Limb (tissue), 2 donors: ENCODE measurements at regions not wholly inside any gene's neighbourhood (a gene's known extent, or its start where the extent isn't known, plus 50 kb on each side); places are given as distances from the start of the nearest gene placed in this dataset.

ENCODE experiments used
- DNase-seq, 2 donors: peaks; one replicate each; pipeline ENCODE4 v3.0.0-alpha.2; 2016; ENCODE audit errors: extremely low spot score in 2 of 2

DNA sequence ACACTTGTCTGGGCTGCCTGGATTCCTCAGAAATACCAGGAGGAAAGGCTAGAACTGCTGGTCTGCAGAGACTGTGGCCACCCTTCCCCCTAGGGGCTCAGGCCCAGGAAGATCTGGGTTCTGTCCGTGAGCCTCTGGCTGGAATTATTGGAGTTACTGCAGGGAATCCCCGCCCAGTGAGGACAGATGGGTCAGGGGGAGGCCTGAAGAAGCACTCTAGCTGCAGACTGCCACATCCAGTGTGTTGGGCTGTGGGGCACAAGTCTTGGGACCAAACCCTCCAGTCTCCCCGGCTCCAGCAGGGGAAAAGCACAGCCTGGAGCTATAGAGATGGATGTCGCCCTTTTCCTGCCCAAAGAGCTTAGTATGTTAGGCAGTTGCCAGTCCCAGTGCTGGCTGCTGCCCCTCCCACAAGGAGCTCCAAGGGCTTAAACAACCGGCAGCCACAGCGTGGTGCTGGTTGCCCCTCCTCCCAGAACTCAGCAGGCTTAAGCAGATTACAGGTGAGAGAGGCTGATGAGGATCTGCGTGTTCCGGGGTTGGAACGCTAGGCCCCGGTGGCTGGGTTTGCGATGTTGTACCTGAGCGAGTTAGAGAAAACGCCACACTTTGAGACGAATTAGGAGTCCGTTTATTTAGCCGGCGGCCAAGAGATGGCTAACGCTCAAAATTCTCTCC is 255.5 kb upstream of the LRRC7 start:
- no peak for DNase-seq

DNA sequence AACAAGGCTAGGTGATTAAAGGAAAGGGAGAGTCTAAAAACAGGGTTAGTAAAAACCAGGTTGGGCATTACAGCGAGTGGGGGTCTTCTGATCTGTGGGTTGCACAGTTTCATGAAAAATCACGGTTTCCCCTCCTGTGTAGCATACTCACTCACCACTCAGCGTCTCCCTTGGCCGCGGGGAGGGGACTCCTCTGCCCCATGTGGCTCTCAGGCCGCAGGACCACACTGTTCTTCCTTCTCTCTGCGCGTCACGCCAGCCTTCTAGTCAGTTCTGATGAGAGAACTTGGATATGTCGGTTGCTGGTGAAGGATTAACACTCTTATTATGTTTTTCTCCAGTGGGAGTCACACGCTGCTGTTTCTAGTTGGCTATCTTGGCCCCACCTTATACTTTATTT is 254.6 kb upstream of the LRRC7 start:
- DNase-seq: no peak

DNA sequence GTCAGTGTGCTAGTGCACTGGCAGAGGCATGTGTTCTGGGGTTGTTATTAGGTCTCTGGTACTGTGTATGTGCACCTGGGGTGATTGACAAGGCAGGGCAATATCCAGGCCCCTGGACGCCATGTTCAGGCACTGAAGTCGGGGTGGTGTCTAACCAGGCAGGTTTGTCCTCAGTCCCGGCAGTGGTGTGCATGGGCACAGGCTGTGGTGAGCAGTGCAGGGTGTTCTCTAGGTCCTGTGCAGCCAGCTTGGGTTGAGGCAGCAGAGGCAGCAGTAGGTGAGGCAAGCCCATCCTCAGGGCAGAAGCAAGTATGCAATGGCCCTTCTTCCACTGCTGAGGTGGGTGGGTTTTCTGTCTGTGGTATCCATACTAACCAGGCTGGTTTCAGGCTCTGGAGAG is 252.3 kb upstream of the LRRC7 start:
- DNase-seq: no peak

DNA sequence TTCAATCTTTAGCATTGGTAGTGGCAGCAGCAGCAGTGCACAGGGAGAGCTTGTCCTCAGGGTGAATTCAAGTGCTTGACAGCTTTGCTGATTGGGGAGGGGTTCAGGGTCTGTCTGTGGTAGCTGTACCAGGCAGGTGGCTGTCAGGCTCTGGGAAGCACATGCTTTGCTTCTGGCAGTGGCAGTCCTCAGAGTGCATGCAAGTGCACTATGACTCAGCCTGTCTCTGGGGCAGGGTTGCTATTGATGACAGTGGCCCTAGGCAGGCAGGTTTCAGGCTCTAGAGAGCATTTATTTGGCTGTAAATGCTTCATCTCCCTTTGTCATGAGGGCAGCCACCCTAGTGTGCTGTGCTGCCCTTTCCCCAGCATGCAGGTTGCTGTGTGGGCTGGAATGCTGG is 251.9 kb upstream of the LRRC7 start:
- DNase-seq: no peak

DNA sequence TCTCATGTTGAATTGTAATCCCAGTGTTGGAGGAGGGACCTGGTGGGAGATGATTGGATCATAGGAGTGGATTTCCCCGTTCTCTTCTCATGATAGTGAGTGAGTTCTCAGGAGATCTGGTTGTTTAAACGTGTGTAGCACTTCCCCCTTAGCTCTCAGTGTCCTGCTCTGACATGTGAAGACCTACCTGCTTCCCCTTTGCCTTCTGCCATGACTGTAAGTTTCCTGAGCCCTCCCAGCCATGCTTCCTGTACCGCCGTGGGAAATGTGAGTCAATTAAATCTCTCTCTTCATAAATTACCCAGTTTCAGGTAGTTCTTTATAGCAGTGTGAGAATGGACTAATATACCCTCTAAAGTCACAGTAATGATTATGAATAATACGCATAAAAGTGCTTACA is 248.4 kb upstream of the LRRC7 start:
- no peak for DNase-seq

DNA sequence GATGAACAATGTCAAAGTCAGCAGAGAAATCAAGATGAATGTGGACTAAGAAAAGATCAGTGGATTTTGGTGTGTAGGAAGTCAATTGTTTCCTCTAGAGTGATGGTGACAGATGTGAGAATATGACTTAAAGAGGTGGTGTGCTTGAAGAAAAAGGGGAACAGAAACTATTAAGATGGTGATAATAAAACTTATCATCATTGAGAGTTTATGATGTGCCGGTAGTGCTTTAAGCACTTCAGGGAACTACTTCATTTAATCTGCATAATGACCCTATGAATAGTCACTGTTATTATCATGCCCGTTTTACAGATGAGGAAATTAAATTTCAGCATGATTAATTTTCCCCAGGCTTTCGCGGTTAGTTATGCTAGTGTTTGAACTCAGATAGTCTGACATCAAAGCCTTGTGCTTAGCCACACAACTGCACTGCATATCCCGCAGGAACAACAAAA is 246.9 kb upstream of the LRRC7 start:
- DNase-seq: no peak

DNA sequence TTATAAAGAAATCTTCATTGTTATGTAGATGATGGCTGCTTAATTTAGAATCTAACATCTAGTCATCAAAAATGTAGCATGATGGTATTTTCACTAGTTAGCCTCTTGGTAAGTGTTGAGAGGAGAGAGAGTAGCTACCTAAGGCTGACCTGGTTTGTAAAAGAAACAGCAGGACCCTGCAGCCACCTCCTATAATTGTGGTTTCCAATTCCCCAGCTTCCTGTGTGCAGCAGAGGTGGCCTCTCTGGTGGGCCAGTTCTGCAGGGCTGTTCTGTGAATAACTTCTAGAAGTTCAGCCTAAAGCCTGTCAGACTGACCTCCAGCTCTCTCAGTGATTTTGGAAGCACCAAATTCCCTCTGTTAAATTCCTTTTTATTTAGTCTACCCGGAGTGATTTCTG is 246.4 kb upstream of the LRRC7 start:
- DNase-seq: no peak

DNA sequence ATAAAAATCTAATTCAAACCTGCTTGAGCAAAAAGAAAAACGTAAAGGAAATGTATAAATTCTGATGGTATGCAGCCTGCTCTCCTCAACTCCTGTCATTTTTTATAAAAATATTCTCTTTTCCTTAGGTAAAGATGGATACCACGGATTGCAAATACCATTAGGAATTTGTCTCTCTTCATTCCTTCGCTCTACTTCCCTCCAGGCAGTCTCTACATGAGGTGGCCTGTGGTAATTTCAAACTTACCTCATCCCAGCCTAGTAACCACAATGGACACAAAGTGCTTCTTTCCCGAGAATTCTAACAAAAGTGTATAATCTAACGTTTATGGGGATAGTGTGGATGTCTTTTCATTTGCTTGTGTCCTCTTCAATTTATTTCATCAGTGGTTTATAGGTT is 239.5 kb upstream of the LRRC7 start:
- DNase-seq: no peak

DNA sequence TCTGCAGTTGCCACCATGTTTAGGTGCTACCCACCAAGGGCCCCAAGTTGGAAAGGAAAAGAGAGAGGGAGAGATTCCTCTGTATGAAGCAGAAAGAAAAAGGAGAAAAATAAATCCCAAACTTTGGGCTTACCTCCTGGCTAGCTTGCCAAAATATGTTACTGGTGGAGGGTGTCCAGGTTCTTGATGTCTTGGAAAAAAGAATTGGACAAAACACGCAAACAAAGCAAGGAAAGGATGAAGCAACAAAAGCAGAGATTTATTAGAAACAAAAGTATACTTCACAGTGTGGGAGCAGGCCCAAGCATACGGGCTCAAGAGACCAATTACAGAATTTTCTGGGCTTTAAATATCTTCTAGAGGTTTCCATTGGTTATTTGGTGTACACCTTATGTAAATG is 204.5 kb upstream of the LRRC7 start:
- DNase-seq: no peak

DNA sequence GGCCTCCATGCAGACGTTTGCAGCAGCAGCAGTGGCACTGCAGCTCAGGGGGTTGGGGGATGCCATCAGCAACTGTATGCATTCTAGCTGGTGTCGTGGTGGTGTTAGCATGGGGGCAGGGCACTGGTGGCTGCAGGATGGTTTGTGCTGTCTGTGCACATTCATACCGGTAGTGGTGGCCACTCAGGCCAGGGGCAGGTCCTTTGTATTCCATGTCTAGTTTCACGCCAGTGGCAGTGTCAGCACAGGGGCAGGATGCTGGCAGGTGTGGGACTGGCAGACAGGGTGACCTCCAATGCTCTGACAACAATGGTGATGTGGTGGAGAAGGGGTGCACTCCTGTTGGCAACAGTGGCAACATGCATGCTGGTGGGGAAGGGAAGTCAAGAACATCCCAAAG is 194.2 kb upstream of the LRRC7 start:
- no peak for DNase-seq

DNA sequence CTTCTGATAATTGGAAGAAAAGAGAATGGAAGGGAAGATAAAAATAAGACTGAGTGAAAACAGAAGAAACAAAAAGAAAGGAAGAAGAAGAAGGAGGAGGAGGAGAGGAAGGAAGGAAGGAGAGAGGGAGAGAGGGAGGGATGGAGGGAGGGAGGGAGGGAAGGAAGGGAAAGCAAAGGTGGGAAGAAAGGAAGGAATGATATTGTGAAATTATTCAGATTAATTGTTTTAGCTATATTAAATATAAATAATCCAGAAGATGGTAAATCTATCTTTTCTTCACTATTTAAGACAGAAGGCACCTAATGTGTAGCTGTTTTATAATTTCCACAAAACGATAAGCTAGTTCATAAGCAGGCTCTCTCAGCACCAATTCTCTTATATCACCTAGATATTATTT is 191.3 kb upstream of the LRRC7 start:
- no peak for DNase-seq

DNA sequence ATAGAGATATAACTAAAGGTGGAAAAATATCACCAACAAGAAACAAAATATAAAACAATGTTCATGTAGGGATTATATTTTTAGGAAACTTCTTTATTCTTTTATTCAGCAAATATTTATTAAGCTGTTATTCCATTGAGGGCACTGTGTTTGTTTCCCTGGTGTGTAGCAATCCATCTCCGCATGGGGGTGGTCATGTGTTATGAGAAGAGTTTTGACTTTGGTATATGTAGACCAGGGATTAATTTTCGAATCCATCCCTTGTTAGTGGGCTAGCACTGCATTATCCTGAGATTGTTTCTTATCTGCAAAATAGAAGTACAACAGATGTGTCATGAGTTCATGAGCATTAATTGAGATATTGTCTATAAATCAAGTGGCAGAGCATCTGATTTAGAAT is 190.2 kb upstream of the LRRC7 start:
- no peak for DNase-seq

DNA sequence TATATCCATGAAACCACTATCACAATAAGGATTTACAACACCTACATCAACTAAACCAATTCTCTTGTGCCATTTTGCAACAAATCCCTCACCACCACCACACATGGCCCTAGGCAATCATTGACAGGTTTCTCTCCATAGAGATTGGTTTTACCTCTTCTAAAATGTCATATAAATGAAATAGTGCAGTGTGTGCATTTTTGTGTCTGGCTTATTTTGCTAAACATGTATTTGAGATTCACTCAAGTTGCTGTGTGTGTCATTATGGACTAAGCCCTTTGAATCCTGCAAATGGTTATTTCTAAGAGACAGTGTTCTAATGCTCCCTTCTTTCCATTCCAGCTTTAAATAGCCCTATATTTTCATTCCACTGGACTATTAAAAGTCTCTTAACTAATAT is 179.7 kb upstream of the LRRC7 start:
- no peak for DNase-seq

DNA sequence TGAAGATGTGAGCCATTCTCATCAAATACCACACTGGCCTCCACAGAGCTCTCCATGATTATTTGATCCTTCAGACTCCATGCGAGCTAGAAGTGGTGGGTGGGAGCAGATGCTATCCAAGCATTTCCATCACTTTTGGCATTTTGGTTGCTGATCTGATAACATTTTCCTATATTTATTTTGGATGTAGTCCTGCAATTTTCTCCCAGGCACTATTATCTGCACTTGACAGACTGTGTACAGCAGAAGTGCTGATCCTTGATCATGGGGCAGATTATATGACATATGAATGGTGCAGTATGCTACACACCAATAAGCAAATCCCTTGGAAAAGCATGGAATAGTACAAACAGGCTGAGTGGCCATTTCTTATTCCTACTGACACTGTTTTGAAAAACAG is 167.6 kb upstream of the LRRC7 start:
- DNase-seq: no peak

DNA sequence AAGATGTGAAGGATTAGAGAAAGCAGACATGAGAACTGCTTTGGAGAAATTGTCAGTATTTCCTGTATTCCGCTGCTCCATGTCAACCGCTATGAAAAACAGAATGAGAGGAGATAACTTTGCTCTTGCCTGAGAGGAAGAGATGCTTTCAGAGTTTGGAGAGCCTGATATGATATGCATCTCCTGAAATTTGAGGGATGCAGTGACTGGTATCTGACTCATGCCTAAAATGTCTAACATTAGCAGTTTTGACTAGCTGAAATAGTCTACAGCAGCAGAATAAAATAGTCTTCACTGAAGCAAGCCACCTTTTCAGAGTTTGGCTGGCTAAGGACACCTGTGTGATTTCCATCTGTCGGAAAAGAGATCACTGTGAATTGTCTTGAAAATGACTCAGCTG is 165.8 kb upstream of the LRRC7 start:
- DNase-seq: no peak

DNA sequence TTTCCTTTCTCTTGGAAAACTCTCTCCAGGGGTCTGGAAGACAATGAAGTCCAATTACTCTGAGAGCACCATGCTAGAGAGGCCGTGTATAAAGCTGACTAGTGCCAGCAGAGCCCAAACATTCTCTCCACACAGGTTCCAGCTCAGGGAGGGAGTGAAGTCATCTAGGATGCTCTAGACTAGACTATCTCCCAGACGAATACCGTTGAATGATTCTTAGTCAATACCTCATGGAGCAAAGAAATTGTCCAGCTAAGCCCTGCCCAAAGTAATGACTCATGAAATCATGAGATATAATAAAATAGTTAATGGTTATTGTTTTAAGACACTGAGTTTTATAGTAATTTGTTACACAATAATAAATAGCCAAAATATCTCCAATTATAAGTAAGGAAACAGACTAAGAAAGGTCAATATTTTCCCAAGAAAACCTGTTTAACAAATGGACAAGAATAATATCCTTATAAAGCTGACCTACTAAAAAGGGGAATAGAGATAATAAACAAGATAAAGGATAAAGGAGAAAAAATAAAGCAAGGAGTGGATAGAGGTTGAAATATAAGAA is 163.9 kb upstream of the LRRC7 start:
- DNase-seq: no peak

DNA sequence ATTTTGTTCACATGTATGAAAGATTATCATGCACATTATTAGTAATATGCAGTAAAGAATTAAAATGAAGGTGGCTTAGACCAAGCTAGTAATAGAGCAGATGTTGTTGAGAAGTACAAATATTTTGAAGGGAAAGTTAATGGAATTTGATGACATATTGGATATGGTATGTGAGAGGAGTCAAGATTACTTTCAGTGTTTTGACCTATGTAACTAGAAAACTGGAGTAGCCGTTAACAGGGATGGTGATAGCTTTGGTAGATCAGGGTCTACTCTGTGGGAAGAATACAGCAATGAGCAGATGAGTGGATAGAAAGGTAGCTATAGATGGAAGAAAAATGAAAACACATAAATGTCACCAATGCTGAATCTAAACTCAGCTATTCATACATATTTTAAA is 163.2 kb upstream of the LRRC7 start:
- DNase-seq: no peak

DNA sequence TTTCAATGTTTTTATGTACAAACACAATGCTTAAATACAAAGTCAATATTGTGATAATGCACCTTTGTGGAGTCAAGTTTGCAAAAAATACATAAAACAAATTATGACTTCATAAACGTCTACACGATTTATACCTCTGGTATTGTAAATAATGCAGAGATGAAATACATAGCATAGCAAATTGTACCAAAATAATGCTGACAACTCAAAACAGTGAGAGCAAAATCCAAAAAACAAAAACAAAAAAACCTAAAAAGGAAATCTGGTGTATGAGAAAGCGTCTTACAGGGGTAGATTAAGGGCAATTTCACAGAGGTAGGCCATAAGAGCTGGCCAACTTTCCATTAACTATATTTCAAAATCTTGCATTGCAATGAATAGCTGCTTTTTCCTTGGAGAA is 161.5 kb upstream of the LRRC7 start:
- DNase-seq: no peak

DNA sequence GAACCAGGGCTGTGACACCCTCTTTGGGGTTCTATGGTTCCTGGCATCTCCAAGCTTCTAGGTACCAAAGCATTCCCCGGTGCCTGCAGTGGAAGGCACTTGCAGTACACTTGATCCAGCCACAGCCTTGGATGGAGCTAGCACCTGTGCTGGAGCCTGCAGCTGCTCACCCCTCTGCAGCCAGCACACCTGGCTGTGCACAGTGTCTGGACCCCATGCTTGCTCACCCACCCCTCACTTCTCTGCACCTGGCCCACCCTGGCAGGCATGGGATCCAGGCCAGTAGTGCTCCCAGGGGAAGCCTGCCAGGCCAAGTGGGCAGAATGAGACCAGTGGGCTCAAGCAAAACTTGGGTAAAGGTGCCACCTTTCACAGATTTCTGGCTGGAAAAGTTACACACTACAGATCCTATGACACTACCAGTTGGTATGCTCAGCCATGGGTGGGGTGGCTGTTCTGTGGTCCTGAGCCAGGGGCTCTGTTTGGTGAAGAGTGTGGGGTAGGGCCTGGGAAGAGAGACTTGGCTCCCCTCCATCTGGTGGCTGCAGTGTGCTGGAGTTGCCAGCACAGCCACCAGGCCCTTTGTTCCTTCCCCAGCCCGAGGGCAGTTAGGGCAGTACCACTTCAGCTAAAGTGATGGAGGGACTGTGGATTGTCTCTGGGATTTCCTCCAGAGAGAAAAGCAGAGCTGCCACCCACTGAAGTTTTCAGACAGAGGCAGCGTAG is 157.8 kb upstream of the LRRC7 start:
- no peak for DNase-seq

DNA sequence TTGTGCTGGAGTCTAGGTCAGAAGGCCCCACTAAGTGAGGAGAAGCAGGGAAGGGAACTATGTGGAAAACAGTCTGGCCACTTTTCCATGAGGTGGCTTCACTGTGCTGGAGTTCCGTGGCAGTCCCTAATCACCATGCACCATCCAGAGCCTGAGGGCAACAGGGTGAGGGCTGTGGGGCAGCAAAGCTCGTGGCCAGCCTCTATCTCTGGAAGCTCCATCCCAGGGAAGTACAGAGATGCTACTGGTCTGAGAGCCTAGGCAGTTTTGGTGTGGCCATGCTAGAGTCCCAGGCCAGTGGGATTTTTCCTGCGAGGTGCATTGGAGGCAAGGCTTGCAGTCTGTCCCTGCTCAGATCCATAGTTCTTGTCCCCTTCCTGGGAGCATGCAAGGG is 157.3 kb upstream of the LRRC7 start:
- DNase-seq: no peak

DNA sequence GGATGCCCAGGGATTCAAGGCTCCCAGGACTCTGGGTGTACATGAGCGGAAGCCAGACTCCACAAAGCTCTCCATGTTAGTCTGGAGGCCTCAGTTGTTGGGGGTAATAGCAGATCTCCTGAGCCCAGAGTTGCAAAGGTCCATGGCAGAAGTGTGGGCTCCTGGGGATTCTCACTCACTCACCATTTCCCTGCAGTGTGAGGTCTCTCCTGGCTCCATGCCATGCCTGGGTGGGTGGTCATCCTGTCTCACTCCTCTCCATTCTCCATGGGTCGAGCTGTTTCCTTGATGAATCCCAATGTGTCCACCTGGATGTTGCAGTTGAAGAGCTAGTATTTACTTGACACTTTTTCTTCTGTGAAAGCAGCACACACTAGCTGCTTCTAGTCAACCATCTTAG is 156.8 kb upstream of the LRRC7 start:
- DNase-seq: no peak

DNA sequence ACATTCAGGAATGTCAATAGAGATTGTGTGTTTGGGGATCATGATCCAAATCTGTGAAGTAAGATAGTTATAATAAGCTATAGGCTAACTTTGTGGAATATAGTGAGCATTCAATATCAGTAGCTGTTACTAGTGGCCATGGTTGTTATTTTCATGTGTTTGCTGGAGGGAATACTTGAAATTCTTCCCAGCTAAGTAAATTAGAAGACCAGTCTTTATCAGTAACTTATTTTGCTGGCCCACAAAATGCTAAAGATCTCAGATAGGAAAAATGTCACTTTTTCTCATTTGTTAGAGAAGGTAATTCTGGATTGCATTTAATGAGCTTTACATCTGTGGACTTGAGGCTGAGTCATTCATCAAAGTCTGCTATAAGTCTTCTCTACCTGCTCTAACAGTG is 156.1 kb upstream of the LRRC7 start:
- no peak for DNase-seq

DNA sequence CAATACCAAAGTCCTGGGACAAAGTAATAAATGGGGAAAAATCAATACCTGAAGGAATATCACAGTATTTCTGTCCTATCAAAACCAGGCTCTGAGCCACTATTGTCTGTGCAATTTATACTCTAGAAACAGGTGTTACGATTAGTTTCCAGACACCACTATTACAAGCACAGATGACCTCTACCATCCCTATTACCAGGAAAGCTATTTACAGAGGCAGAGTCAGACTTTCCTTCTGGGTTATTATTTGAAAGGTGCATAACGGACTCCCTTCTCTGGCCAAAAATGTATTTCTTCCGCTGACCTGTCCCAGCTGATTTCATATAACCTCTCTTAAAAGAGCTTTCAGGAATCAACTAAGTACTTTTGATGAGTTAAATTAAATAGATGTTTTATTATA is 154.6 kb upstream of the LRRC7 start:
- DNase-seq: no peak
